Aorta (tissue), 5 donors: ENCODE measurements at regions not wholly inside any gene's neighbourhood (a gene's known extent, or its start where the extent isn't known, plus 50 kb on each side); places are given as distances from the start of the nearest gene placed in this dataset.

Experiments used
- ATAC-seq: fragments of 200-7000 bp; cut with Tn5 transposase; one replicate; pipeline ENCODE4 v1.9.1; 2022; ENCODE audit warnings: moderate library complexity; ENCODE audit not compliant: low FRiP score
- DNase-seq, 2 donors: peaks; one replicate each; pipeline ENCODE4 v3.0.0-alpha.2; 2020
- H3K27ac ChIP-seq, 2 donors: one replicate each; pipeline ENCODE4 v1.5.1; 2013; ENCODE audit warnings: low read length in 2 of 2, mild to moderate bottlenecking in 2 of 2, moderate library complexity in 2 of 2, control low read depth in 1 of 2, inconsistent platforms in 1 of 2, low read depth in 1 of 2
- H3K27me3 ChIP-seq, 2 donors: one replicate each; pipeline ENCODE4 v1.6.1; 2013; ENCODE audit warnings: control low read depth in 1 of 2, low read length in 1 of 2, mild to moderate bottlenecking in 1 of 2, moderate library complexity in 1 of 2; ENCODE audit not compliant: insufficient read depth in 2 of 2, control insufficient read depth in 1 of 2
- H3K36me3 ChIP-seq, 2 donors: one replicate each; pipeline ENCODE4 v1.6.1; 2013; ENCODE audit warnings: control low read depth in 1 of 2, low read length in 1 of 2, mild to moderate bottlenecking in 1 of 2; ENCODE audit not compliant: insufficient read depth in 2 of 2, control insufficient read depth in 1 of 2
- H3K4me1 ChIP-seq, 2 donors: one replicate each; pipeline ENCODE4 v1.6.1; 2013; ENCODE audit warnings: low read length in 2 of 2, control low read depth in 1 of 2, mild to moderate bottlenecking in 1 of 2, moderate library complexity in 1 of 2; ENCODE audit not compliant: insufficient read depth in 2 of 2, control insufficient read depth in 1 of 2
- H3K4me3 ChIP-seq, 2 donors: one replicate each; pipeline ENCODE4 v1.5.1; 2013; ENCODE audit warnings: low read length in 2 of 2, control low read depth in 1 of 2, mild to moderate bottlenecking in 1 of 2
- H3K9me3 ChIP-seq: one replicate; pipeline ENCODE4 v1.6.1; 2013; ENCODE audit warnings: mild to moderate bottlenecking, low read length; ENCODE audit not compliant: control insufficient read depth
- WGBS, 2 donors: extraction: QIAGEN DNeasy Blood & Tissue Kit; methylation state at CpG; one replicate each; pipeline ENCODE4 v1.1.7; 2013; 5-methylcytosine and 5-hydroxymethylcytosine counted together
- intact Hi-C, 2 donors: fragments of 100-400 bp; cut with DNase I; formaldehyde crosslinking; loops; one replicate each; pipeline versions ENCODE4 v1.14.2 to v1.15.0; 2022
- donor health status: healthy with polysubstance abuse.
- donor health status: Bipolar disorder and iron deficiency.
- donor health status: DM: no; HTN: no; CAD: no.
- donor health status: DM: no; HTN: no; CAD: no.
- donor health status: DM: yes; HTN: yes; CAD: no.

- Histone ChIP-seq H3K36me3 (no peaks in the 10 kb centered on the region), H3K27ac (no peak overlapping the region), H3K4me1 (no peaks in the 10 kb centered on the region), H3K27me3 (no peaks in the 10 kb centered on the region), H3K4me3 (no peak overlapping the region), H3K9me3 (no peaks in the 10 kb centered on the region)
- ATAC-seq (no peak), DNase-seq (no peak)
- intact Hi-C loops = no loop called here
- 44 to 63% methylated on average over 2 of the region's 2 CpGs for WGBS, 2 donors
These were observed 231.3 kb upstream of the SATB1 start for GRCh38 chr3:18656410-18656809.

- H3K4me3 ChIP-seq = no peak overlapping the region
- WGBS, 2 donors = 68 to 69% methylated on average over 1 of the region's 1 CpG
- ATAC-seq = no peak
- no peaks in the 10 kb centered on the region for H3K4me1 ChIP-seq
- no peaks in the 10 kb centered on the region for H3K9me3 ChIP-seq
- intact Hi-C loops = no loop called here
- H3K27me3 ChIP-seq = no peaks in the 10 kb centered on the region
- H3K36me3 ChIP-seq = no peaks in the 10 kb centered on the region
- no peak for DNase-seq
- H3K27ac ChIP-seq = no peak overlapping the region
These were observed 230.7 kb upstream of the SATB1 start for GRCh38 chr3:18655827-18656226.

- Histone ChIP-seq H3K36me3 (no peaks in the 10 kb centered on the region), H3K27me3 (no peaks in the 10 kb centered on the region), H3K9me3 (no peaks in the 10 kb centered on the region), H3K4me1 (no peaks in the 10 kb centered on the region), H3K4me3 (no peak overlapping the region), H3K27ac (no peak overlapping the region)
- DNase-seq (no peak), ATAC-seq (no peak)
- intact Hi-C loops = no loop called here
- 90 to 95% methylated on average over 3 of the region's 3 CpGs for WGBS, 2 donors
These were observed 227.6 kb upstream of the SATB1 start for GRCh38 chr3:18652781-18653180.

- ATAC-seq (no peak), DNase-seq (no peak)
- Histone ChIP-seq H3K36me3 (no peaks in the 10 kb centered on the region), H3K9me3 (no peaks in the 10 kb centered on the region), H3K4me1 (no peaks in the 10 kb centered on the region), H3K27me3 (no peaks in the 10 kb centered on the region), H3K27ac (no peak overlapping the region), H3K4me3 (no peak overlapping the region)
- intact Hi-C loops = no loop called here
- WGBS, 2 donors = 77 to 79% methylated on average over 5 of the region's 5 CpGs
These were observed 225.6 kb upstream of the SATB1 start for GRCh38 chr3:18650731-18651130.

- no peak overlapping the region for H3K4me3 ChIP-seq
- DNase-seq (no peak), ATAC-seq (no peak)
- H3K4me1 ChIP-seq = no peaks in the 10 kb centered on the region
- H3K9me3 ChIP-seq = no peaks in the 10 kb centered on the region
- H3K27ac ChIP-seq = no peak overlapping the region
- H3K27me3 ChIP-seq = no peaks in the 10 kb centered on the region
- H3K36me3 ChIP-seq = no peaks in the 10 kb centered on the region
- 61 to 73% methylated on average over 4 of the region's 4 CpGs for WGBS, 2 donors
- intact Hi-C loops = no loop called here
These were observed 224.7 kb upstream of the SATB1 start for GRCh38 chr3:18649666-18650363.

GRCh38 chr3:18648868-18649462, 223.8 kb upstream of the SATB1 start:
- no peak overlapping the region for H3K4me3 ChIP-seq
- H3K36me3 ChIP-seq = no peaks in the 10 kb centered on the region
- no peaks in the 10 kb centered on the region for H3K9me3 ChIP-seq
- H3K27me3 ChIP-seq = no peaks in the 10 kb centered on the region
- H3K27ac ChIP-seq = no peak overlapping the region
- no peaks in the 10 kb centered on the region for H3K4me1 ChIP-seq
- DNase-seq (no peak), ATAC-seq (no peak)
- intact Hi-C loops = no loop called here
- WGBS, 2 donors = 0% methylated on average over 1 of the region's 1 CpG

GRCh38 chr3:18648159-18648558, 223.0 kb upstream of the SATB1 start:
- H3K4me3 ChIP-seq = no peak overlapping the region
- no peaks in the 10 kb centered on the region for H3K27me3 ChIP-seq
- intact Hi-C loops = no loop called here
- 64 to 73% methylated on average over 2 of the region's 2 CpGs for WGBS, 2 donors
- no peaks in the 10 kb centered on the region for H3K36me3 ChIP-seq
- DNase-seq (no peak), ATAC-seq (no peak)
- no peaks in the 10 kb centered on the region for H3K4me1 ChIP-seq
- H3K9me3 ChIP-seq = no peaks in the 10 kb centered on the region
- H3K27ac ChIP-seq = no peak overlapping the region

- Histone ChIP-seq H3K36me3 (no peaks in the 10 kb centered on the region), H3K9me3 (no peaks in the 10 kb centered on the region), H3K4me1 (no peaks in the 10 kb centered on the region), H3K4me3 (no peak overlapping the region), H3K27me3 (no peaks in the 10 kb centered on the region), H3K27ac (no peak overlapping the region)
- ATAC-seq (no peak), DNase-seq (no peak)
- intact Hi-C loops = no loop called here
- 64 to 66% methylated on average over 2 of the region's 2 CpGs for WGBS, 2 donors
These were observed 220.5 kb upstream of the SATB1 start for GRCh38 chr3:18645619-18646018.

- Histone ChIP-seq H3K4me1 (no peaks in the 10 kb centered on the region), H3K27me3 (no peaks in the 10 kb centered on the region), H3K4me3 (no peak overlapping the region), H3K36me3 (no peaks in the 10 kb centered on the region), H3K9me3 (no peaks in the 10 kb centered on the region), H3K27ac (no peak overlapping the region)
- intact Hi-C loops = no loop called here
- no peak for ATAC-seq
- WGBS, 2 donors = 78 to 83% methylated on average over 3 of the region's 3 CpGs
- DNase-seq = no peak
These were observed 218.1 kb upstream of the SATB1 start for GRCh38 chr3:18643281-18643680.
